ENCODE measurements at regions not wholly inside any gene's neighbourhood (a gene's known extent, or its start where the extent isn't known, plus 50 kb on each side); places are given as distances from the start of the nearest gene placed in this dataset.

DNA sequence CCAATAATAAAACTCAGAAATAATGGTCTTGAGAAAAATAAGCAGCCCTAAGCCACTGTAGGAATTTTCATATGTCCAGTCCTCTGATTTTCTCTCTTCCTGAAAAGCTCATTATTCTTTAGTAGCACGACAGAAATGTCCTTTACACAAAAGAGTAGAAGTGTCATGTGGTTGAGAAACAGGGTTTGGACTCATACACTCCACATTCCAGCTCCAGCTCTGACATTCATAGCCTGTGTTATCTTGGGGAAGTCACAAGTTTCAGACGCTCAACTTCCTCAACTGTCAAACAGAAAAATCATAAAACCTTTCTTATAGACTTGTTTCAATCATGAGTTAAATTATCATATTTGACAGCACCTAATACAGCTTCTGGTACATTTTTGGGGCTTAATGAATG lies 511.5 kb downstream of the TNS1 start:
- Histone ChIP-seq H3K4me3 (ENCODE audit: low read depth, low read length) (no peak overlapping the region), H3K9ac (no peak overlapping the region)
- TF ChIP-seq, protein P1, sequence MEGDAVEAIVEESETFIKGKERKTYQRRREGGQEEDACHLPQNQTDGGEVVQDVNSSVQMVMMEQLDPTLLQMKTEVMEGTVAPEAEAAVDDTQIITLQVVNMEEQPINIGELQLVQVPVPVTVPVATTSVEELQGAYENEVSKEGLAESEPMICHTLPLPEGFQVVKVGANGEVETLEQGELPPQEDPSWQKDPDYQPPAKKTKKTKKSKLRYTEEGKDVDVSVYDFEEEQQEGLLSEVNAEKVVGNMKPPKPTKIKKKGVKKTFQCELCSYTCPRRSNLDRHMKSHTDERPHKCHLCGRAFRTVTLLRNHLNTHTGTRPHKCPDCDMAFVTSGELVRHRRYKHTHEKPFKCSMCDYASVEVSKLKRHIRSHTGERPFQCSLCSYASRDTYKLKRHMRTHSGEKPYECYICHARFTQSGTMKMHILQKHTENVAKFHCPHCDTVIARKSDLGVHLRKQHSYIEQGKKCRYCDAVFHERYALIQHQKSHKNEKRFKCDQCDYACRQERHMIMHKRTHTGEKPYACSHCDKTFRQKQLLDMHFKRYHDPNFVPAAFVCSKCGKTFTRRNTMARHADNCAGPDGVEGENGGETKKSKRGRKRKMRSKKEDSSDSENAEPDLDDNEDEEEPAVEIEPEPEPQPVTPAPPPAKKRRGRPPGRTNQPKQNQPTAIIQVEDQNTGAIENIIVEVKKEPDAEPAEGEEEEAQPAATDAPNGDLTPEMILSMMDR (IDR thresholded peaks at IDR 0.05): no peak

DNA sequence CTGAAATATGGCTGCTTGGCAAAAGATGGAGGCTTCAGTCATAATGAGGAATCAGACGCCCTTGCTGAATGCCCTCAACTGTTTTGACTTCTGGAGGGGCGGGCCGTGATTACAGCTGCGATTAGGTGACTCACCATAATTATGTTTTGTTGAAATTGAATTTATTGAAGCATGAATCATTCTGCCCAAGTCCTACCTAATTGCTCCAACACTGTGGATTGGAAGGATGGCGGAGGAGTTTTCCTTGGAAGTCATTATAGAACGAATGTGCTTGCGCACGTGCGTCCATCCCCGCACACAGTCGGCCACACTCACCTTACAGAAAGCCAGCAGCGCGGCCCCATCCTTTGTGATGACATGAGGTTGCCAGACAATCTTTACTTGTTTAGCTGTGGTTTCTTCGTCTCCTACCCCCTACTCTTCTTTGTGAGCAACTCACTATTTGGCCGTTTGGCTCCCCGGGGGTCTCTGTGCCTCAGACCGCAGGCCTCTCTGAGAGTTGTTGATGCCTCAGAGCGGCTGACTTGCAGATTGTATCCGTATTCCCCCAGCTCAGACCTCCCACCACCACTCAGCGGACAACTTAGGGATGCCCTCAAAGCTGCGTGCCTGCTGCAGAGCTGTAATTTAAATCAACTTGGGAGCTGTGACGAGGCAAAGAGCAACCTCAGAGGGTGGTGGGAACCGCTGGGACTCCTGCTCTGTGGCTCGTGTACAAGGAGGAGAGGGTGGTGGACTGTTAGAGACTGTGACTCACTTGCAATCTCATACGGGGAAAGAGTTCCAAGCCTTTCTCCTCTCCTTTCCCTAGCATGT lies 513.4 kb downstream of the TNS1 start:
- no peaks in the 10 kb centered on the region for H3K36me3 ChIP-seq (ENCODE audit: control insufficient read depth, insufficient read depth, low read length)
- H3K79me2 ChIP-seq: peaks cover 2% of the 10 kb centered on the region
- no peaks in the 10 kb centered on the region for H3K27me3 ChIP-seq (ENCODE audit: control insufficient read depth, insufficient read depth, low read length)
- no peak overlapping the region for H3K9ac ChIP-seq
- H3K4me2 ChIP-seq (ENCODE audit: low read length): no peak overlapping the region
- TF ChIP-seq, protein P1 (IDR thresholded peaks at IDR 0.05): no peak
- H3K4me3 ChIP-seq (ENCODE audit: low read depth, low read length): no peak overlapping the region
- H2AFZ ChIP-seq: no peak overlapping the region
- no peak overlapping the region for H3K27ac ChIP-seq
- no peaks in the 10 kb centered on the region for H3K4me1 ChIP-seq
- no peaks in the 10 kb centered on the region for H3K9me3 ChIP-seq (ENCODE audit: control insufficient read depth, low read length)

More for the DNA sequence above, 511.5 kb downstream of the TNS1 start:
- Histone ChIP-seq H3K4me1 (no peaks in the 10 kb centered on the region), H3K27ac (no peak overlapping the region), H3K4me2 (ENCODE audit: low read length) (no peak overlapping the region), H3K9me3 (ENCODE audit: control insufficient read depth, low read length) (no peaks in the 10 kb centered on the region), H3K79me2 (peaks cover 2% of the 10 kb centered on the region), H3K27me3 (ENCODE audit: control insufficient read depth, insufficient read depth, low read length) (no peaks in the 10 kb centered on the region), H3K36me3 (ENCODE audit: control insufficient read depth, insufficient read depth, low read length) (no peaks in the 10 kb centered on the region), H2AFZ (no peak overlapping the region)

DNA sequence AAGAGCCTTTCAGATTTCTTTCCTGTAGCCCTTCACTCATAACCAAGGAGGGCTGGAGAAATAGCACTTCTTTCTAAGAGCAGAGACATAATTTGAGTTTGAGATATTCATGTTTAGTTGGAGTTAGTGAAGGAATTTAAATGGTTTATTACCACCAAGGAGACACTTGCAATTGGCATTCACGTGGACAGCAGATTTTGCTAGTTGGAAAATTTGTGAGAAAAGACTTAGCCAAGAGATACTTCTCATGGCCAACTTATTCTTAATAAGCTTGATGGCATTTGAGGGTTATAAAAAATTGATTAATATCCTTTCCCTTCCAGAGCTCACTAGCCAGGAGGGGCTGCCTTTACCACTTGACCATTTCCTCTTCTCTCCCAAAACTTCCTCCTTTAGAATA lies 518.7 kb downstream of the TNS1 start:
- Histone ChIP-seq H3K9me3 (ENCODE audit: control insufficient read depth, low read length) (no peaks in the 10 kb centered on the region), H3K4me1 (peaks cover 13% of the 10 kb centered on the region), H3K4me3 (ENCODE audit: low read depth, low read length) (no peak overlapping the region), H3K9ac (no peak overlapping the region), H3K36me3 (ENCODE audit: control insufficient read depth, insufficient read depth, low read length) (no peaks in the 10 kb centered on the region), H3K79me2 (no peaks in the 10 kb centered on the region), H2AFZ (no peak overlapping the region), H3K27ac (no peak overlapping the region), H3K4me2 (ENCODE audit: low read length) (no peak overlapping the region), H3K27me3 (ENCODE audit: control insufficient read depth, insufficient read depth, low read length) (no peaks in the 10 kb centered on the region)
- TF ChIP-seq, protein P1 (IDR thresholded peaks at IDR 0.05): no peak

DNA sequence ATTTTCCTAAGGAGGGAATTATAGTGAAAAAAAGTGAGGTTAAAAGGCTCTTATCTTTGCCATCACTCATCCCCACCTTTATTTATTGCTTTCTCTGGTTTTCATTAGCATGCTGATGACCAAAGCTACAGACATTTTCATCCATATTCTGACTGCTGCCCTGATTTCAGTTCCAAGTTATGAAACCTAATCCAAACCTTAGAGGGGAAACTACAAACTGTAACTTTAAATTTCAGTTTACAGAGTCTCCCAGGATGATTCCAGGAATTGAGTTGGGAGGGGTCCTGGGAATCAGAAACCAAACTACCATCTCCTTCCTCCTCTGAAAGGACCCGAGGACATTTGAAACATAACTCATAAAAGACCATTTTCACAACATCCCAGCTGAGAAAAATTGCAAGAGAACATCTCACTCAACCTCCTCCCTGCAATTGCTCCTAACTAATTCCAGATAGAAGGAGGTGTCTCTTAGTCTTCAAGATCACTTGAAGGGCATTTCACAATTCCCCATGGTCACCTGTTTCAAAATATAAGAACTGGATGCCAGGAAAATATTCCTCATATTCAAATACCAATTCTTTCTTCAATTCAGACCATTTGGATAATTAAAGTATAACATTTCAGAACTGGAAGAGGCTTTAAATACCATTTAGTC lies 520.6 kb downstream of the TNS1 start:
- H3K4me1 ChIP-seq: peaks cover 13% of the 10 kb centered on the region
- no peak overlapping the region for H3K27ac ChIP-seq
- no peak overlapping the region for H3K4me2 ChIP-seq (ENCODE audit: low read length)
- no peak overlapping the region for H2AFZ ChIP-seq
- H3K79me2 ChIP-seq: no peaks in the 10 kb centered on the region
- TF ChIP-seq, protein P1 (IDR thresholded peaks at IDR 0.05): no peak
- H3K9me3 ChIP-seq (ENCODE audit: control insufficient read depth, low read length): no peaks in the 10 kb centered on the region
- H3K36me3 ChIP-seq (ENCODE audit: control insufficient read depth, insufficient read depth, low read length): no peaks in the 10 kb centered on the region
- no peak overlapping the region for H3K9ac ChIP-seq
- H3K4me3 ChIP-seq (ENCODE audit: low read depth, low read length): no peak overlapping the region
- no peaks in the 10 kb centered on the region for H3K27me3 ChIP-seq (ENCODE audit: control insufficient read depth, insufficient read depth, low read length)
